ENCODE measurements at regions not wholly inside any gene's neighbourhood (a gene's known extent, or its start where the extent isn't known, plus 50 kb on each side); places are given as distances from the start of the nearest gene placed in this dataset.

DNA sequence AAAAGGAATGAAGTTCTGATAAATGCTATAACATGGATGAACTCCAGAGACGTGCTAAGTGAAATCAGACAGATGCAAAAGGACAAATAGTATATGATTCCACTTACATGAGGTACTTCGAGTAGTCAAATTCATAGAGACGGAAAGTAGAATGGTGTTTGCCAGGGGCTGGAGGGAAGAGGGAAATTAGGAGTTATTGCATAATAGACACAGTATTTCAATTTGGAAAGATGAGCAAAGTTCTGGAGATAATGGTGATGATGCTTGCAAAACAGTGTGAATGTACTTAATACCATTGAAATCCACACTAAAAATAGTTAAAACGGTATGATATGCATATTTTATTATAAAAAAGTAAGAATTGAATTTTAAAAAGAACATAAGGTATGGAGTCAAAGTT, 84.9 kb upstream of the STXBP5 start:
- POLR2A ChIA-PET, result no interaction called here
- Histone ChIP-seq H3K9me3 (ENCODE audit: control extremely low read depth in 1 of 5, control insufficient read depth in 4 of 5, insufficient read depth in 2 of 5, low read depth in 1 of 5, low read length in 4 of 5) (peaks cover 0 to 13% (median 0%) of the 10 kb centered on the region in 5 experiments), H3K36me3 (ENCODE audit: control insufficient read depth in 4 of 4, insufficient read depth in 4 of 4, low read length in 3 of 4) (no peaks in the 10 kb centered on the region), H3K4me1 (ENCODE audit: control extremely low read depth in 1 of 4, control insufficient read depth in 4 of 4, insufficient read depth in 4 of 4, low read length in 3 of 4) (no peaks in the 10 kb centered on the region), H3K27me3 (replicated peaks in 2 of 5; ENCODE audit: control insufficient read depth in 4 of 5, insufficient read depth in 5 of 5, low read length in 4 of 5) (no peaks in the 10 kb centered on the region), H3K4me3 (ENCODE audit: control insufficient read depth in 1 of 7, extremely low read depth in 1 of 7, insufficient read depth in 4 of 7, low read depth in 2 of 7, low read length in 6 of 7) (no peak overlapping the region), H3K27ac (ENCODE audit: insufficient read depth in 1 of 2, low read depth in 1 of 2, low read length in 2 of 2, poor library complexity in 1 of 2, severe bottlenecking in 2 of 2) (no peak overlapping the region)
- DNase-seq, result no peak
- 100% methylated on average over 3 of the region's 4 CpGs for WGBS (ENCODE audit: insufficient coverage)
- CTCF ChIA-PET, result interaction anchor here (1.4 kb wide), 1 partner anchor 21 kb away, joined by 3 read pairs; no protein-coding TSS in a partner anchor

DNA sequence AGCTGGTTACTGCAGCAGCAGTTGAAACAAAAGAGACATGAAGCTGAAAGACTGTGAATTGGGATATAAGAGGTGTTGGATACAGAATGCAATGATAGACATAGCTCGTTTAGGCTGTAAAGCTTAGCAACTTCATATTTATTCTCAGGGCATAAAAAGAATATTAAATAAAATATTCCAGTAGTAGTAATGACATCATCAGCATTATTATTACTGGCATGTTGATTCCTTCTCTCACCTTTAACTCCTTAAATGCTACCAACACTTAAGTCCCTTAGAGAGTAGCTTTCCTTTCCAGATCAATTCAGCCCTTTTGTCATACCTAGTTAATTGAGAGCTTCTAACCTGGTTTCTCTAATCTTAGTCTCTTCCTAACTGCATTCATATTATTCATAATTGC, 81.4 kb upstream of the STXBP5 start:
- Histone ChIP-seq H3K9me3 (ENCODE audit: control extremely low read depth in 1 of 5, control insufficient read depth in 4 of 5, insufficient read depth in 2 of 5, low read depth in 1 of 5, low read length in 4 of 5) (peaks cover 0 to 13% (median 0%) of the 10 kb centered on the region in 5 experiments), H3K36me3 (ENCODE audit: control insufficient read depth in 4 of 4, insufficient read depth in 4 of 4, low read length in 3 of 4) (no peaks in the 10 kb centered on the region), H3K27me3 (replicated peaks in 2 of 5; ENCODE audit: control insufficient read depth in 4 of 5, insufficient read depth in 5 of 5, low read length in 4 of 5) (no peaks in the 10 kb centered on the region), H3K4me1 (ENCODE audit: control extremely low read depth in 1 of 4, control insufficient read depth in 4 of 4, insufficient read depth in 4 of 4, low read length in 3 of 4) (no peaks in the 10 kb centered on the region), H3K27ac (ENCODE audit: insufficient read depth in 1 of 2, low read depth in 1 of 2, low read length in 2 of 2, poor library complexity in 1 of 2, severe bottlenecking in 2 of 2) (no peak overlapping the region), H3K4me3 (ENCODE audit: control insufficient read depth in 1 of 7, extremely low read depth in 1 of 7, insufficient read depth in 4 of 7, low read depth in 2 of 7, low read length in 6 of 7) (no peak overlapping the region)
- DNase-seq, result no peak
- POLR2A ChIA-PET, result no interaction called here
- WGBS (ENCODE audit: insufficient coverage), result no CpG with 5 or more reads among the region's 1 CpG
- CTCF ChIA-PET, result interaction anchor here (0.8 to 1.2 kb wide), 3 partner anchors 30 to 45 kb away, joined by 3 to 4 read pairs (median 3); no protein-coding TSS in a partner anchor

DNA sequence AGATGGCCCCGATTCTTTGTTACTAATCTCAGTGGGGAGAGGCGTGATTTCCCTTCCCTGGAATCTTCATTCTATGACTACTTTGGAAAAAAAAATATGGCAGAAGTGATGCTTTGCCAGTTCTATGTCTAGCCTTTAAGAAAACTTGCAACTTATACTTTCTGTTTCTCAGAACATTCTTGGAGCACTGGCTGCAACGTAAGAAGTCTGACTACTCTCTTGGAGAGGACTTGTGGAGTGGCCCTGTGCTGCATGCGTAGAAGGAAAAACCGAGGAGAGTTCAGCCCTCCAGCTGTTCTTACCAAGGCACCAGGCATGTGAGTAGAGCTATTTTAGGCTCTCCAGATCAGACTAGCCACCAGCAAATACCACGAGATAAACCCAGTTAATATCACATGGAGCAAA, 77.6 kb upstream of the STXBP5 start:
- Histone ChIP-seq H3K36me3 (ENCODE audit: control insufficient read depth in 4 of 4, insufficient read depth in 4 of 4, low read length in 3 of 4) (no peaks in the 10 kb centered on the region), H3K4me3 (ENCODE audit: control insufficient read depth in 1 of 7, extremely low read depth in 1 of 7, insufficient read depth in 4 of 7, low read depth in 2 of 7, low read length in 6 of 7) (no peak overlapping the region), H3K27ac (ENCODE audit: insufficient read depth in 1 of 2, low read depth in 1 of 2, low read length in 2 of 2, poor library complexity in 1 of 2, severe bottlenecking in 2 of 2) (no peak overlapping the region), H3K9me3 (ENCODE audit: control extremely low read depth in 1 of 5, control insufficient read depth in 4 of 5, insufficient read depth in 2 of 5, low read depth in 1 of 5, low read length in 4 of 5) (no peaks in the 10 kb centered on the region), H3K4me1 (ENCODE audit: control extremely low read depth in 1 of 4, control insufficient read depth in 4 of 4, insufficient read depth in 4 of 4, low read length in 3 of 4) (no peaks in the 10 kb centered on the region), H3K27me3 (replicated peaks in 2 of 5; ENCODE audit: control insufficient read depth in 4 of 5, insufficient read depth in 5 of 5, low read length in 4 of 5) (no peaks in the 10 kb centered on the region)
- no peak for DNase-seq
- POLR2A ChIA-PET, result no interaction called here
- 97% methylated on average over 4 of the region's 6 CpGs for WGBS (ENCODE audit: insufficient coverage)
- CTCF ChIA-PET, result no interaction called here

DNA sequence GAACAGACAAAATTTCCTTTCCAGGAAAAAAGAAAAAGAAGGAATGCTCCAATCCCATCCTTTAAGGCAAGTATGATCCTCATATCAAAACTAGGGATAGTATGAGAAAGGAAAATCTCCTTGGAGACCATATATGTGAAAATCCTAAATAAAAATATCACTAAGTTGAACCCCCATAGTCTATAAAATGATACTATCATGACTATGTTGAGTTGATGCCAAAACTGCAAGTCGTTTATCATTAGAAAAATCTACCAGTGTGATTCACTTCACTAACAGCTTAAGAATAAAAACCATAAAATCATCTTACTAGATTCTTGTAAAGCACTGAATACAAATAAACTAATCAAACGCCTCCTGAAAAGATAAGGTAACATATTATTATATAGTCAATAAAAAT, 76.6 kb upstream of the STXBP5 start:
- Histone ChIP-seq H3K4me1 (ENCODE audit: control extremely low read depth in 1 of 4, control insufficient read depth in 4 of 4, insufficient read depth in 4 of 4, low read length in 3 of 4) (no peaks in the 10 kb centered on the region), H3K36me3 (ENCODE audit: control insufficient read depth in 4 of 4, insufficient read depth in 4 of 4, low read length in 3 of 4) (no peaks in the 10 kb centered on the region), H3K4me3 (ENCODE audit: control insufficient read depth in 1 of 7, extremely low read depth in 1 of 7, insufficient read depth in 4 of 7, low read depth in 2 of 7, low read length in 6 of 7) (no peak overlapping the region), H3K27me3 (replicated peaks in 2 of 5; ENCODE audit: control insufficient read depth in 4 of 5, insufficient read depth in 5 of 5, low read length in 4 of 5) (no peaks in the 10 kb centered on the region), H3K27ac (ENCODE audit: insufficient read depth in 1 of 2, low read depth in 1 of 2, low read length in 2 of 2, poor library complexity in 1 of 2, severe bottlenecking in 2 of 2) (no peak overlapping the region), H3K9me3 (ENCODE audit: control extremely low read depth in 1 of 5, control insufficient read depth in 4 of 5, insufficient read depth in 2 of 5, low read depth in 1 of 5, low read length in 4 of 5) (no peaks in the 10 kb centered on the region)
- ChIA-PET CTCF (no interaction called here), POLR2A (no interaction called here)
- no peak for DNase-seq
- no CpG with 5 or more reads among the region's 2 CpGs for WGBS (ENCODE audit: insufficient coverage)

DNA sequence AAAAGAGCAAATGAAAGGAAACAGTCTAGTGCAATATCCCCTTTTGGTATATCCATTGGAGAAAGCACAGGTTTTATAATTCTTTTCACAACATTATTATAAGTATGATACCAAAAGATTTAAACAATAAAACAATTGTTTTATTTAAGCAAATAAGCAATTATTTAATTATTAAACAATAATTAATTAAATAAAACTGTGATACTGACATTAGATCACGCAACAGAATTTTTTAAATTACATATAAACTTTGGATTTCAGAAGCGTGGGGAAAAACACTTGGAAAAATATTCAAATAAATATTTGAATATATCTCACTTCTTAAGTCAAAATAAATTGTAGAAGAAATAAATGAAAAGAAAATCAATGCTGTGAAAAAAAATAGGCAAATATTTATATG, 76.2 kb upstream of the STXBP5 start:
- Histone ChIP-seq H3K9me3 (ENCODE audit: control extremely low read depth in 1 of 5, control insufficient read depth in 4 of 5, insufficient read depth in 2 of 5, low read depth in 1 of 5, low read length in 4 of 5) (no peaks in the 10 kb centered on the region), H3K4me1 (ENCODE audit: control extremely low read depth in 1 of 4, control insufficient read depth in 4 of 4, insufficient read depth in 4 of 4, low read length in 3 of 4) (no peaks in the 10 kb centered on the region), H3K4me3 (ENCODE audit: control insufficient read depth in 1 of 7, extremely low read depth in 1 of 7, insufficient read depth in 4 of 7, low read depth in 2 of 7, low read length in 6 of 7) (no peak overlapping the region), H3K36me3 (ENCODE audit: control insufficient read depth in 4 of 4, insufficient read depth in 4 of 4, low read length in 3 of 4) (no peaks in the 10 kb centered on the region), H3K27me3 (replicated peaks in 2 of 5; ENCODE audit: control insufficient read depth in 4 of 5, insufficient read depth in 5 of 5, low read length in 4 of 5) (no peaks in the 10 kb centered on the region), H3K27ac (ENCODE audit: insufficient read depth in 1 of 2, low read depth in 1 of 2, low read length in 2 of 2, poor library complexity in 1 of 2, severe bottlenecking in 2 of 2) (no peak overlapping the region)
- ChIA-PET POLR2A (no interaction called here), CTCF (no interaction called here)
- no CpG with 5 or more reads among the region's 2 CpGs for whole genome bisulfite sequencing (ENCODE audit: insufficient coverage)
- no peak for DNase-seq

DNA sequence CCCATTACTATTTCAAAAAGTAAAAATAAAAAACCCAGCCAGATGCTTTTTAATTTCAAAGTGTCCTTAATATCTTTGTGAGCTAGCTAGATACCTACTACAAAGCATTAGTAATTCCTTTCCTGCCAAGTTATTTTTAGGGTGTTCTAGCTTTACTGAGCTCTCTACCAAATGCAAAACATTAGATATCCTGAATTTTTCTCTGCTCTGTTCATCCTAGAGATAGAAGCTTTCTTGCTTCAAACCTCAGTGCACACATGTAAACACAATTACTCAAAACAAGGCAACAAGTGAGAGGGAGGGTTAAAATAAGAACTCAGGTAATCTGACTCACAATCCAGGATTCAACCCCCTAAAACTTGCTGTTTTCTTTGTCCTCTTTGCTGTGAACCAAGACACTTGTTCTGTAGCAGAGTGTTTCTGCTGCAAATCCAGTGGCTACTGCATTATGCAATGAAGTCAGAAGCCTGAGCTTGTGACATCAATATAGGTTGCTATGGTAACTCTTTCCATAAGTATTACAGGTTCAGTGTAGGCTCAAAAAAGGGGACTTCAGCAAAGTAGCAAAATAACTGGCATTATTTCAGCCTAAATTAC, 72.6 kb upstream of the STXBP5 start:
- no peaks in the 10 kb centered on the region for H3K4me1 ChIP-seq (ENCODE audit: control extremely low read depth in 1 of 4, control insufficient read depth in 4 of 4, insufficient read depth in 4 of 4, low read length in 3 of 4)
- DNase-seq, result peak; percentile 16 to 67 (median 54)
- CTCF ChIA-PET, result interaction anchor here (1.0 kb wide), 1 partner anchor 25 kb away, joined by 3 read pairs; no protein-coding TSS in a partner anchor
- no peaks in the 10 kb centered on the region for H3K27me3 ChIP-seq (replicated peaks in 2 of 5; ENCODE audit: control insufficient read depth in 4 of 5, insufficient read depth in 5 of 5, low read length in 4 of 5)
- no peaks in the 10 kb centered on the region for H3K9me3 ChIP-seq (ENCODE audit: control extremely low read depth in 1 of 5, control insufficient read depth in 4 of 5, insufficient read depth in 2 of 5, low read depth in 1 of 5, low read length in 4 of 5)
- H3K27ac ChIP-seq (ENCODE audit: insufficient read depth in 1 of 2, low read depth in 1 of 2, low read length in 2 of 2, poor library complexity in 1 of 2, severe bottlenecking in 2 of 2), result no peak overlapping the region
- POLR2A ChIA-PET, result no interaction called here
- H3K36me3 ChIP-seq (ENCODE audit: control insufficient read depth in 4 of 4, insufficient read depth in 4 of 4, low read length in 3 of 4), result no peaks in the 10 kb centered on the region
- H3K4me3 ChIP-seq (ENCODE audit: control insufficient read depth in 1 of 7, extremely low read depth in 1 of 7, insufficient read depth in 4 of 7, low read depth in 2 of 7, low read length in 6 of 7), result no peak overlapping the region

DNA sequence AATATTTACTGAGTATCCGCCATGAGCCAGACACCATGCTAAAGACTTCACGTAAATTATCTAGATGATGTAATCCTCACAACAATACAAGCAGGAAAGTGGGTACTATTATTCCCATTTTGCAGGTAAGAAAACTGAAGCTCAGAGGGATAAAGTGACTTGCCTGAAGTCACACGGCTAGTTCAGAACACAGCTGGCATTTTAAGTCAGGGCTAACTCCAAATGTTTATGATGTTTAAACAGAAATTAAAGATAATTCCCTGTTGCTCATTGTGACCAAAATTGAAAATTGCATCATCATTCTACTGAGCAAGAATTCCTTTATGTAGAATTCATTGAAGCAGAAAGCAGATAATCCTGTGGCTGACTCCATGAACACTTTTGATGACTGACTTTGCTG, 71.3 kb upstream of the STXBP5 start:
- H3K4me3 ChIP-seq (ENCODE audit: control insufficient read depth in 1 of 7, extremely low read depth in 1 of 7, insufficient read depth in 4 of 7, low read depth in 2 of 7, low read length in 6 of 7), result no peak overlapping the region
- DNase-seq, result no peak
- no peaks in the 10 kb centered on the region for H3K4me1 ChIP-seq (ENCODE audit: control extremely low read depth in 1 of 4, control insufficient read depth in 4 of 4, insufficient read depth in 4 of 4, low read length in 3 of 4)
- ChIA-PET CTCF (no interaction called here), POLR2A (no interaction called here)
- no peaks in the 10 kb centered on the region for H3K36me3 ChIP-seq (ENCODE audit: control insufficient read depth in 4 of 4, insufficient read depth in 4 of 4, low read length in 3 of 4)
- no peaks in the 10 kb centered on the region for H3K9me3 ChIP-seq (ENCODE audit: control extremely low read depth in 1 of 5, control insufficient read depth in 4 of 5, insufficient read depth in 2 of 5, low read depth in 1 of 5, low read length in 4 of 5)
- H3K27me3 ChIP-seq (replicated peaks in 2 of 5; ENCODE audit: control insufficient read depth in 4 of 5, insufficient read depth in 5 of 5, low read length in 4 of 5), result no peaks in the 10 kb centered on the region
- 94% methylated on average over 2 of the region's 3 CpGs for WGBS (ENCODE audit: insufficient coverage)
- no peak overlapping the region for H3K27ac ChIP-seq (ENCODE audit: insufficient read depth in 1 of 2, low read depth in 1 of 2, low read length in 2 of 2, poor library complexity in 1 of 2, severe bottlenecking in 2 of 2)

Measured in common myeloid progenitor, CD34-positive (primary cell).